CD14-positive monocyte (primary cell): ENCODE measurements at regions not wholly inside any gene's neighbourhood (a gene's known extent, or its start where the extent isn't known, plus 50 kb on each side); places are given as distances from the start of the nearest gene placed in this dataset.
A peak's percentile ranks its signal among the peaks of the same experiment; 100 is the strongest.

Experiments used
- DNase-seq, 3 donors: peaks; one replicate each; pipeline ENCODE4 v3.0.0-alpha.2; 2011 to 2022
- H2AFZ ChIP-seq: 2 replicates; pipeline ENCODE4 v1.6.0; 2012; ENCODE audit warnings: mild to moderate bottlenecking, low read depth, low read length, inconsistent platforms; ENCODE audit not compliant: insufficient read depth, poor library complexity, severe bottlenecking
- H3K27ac ChIP-seq, 2 donors: 1 replicate in 1 of 2; 2 replicates in 1 of 2; pipeline ENCODE4 v1.5.1; 2012 to 2013; ENCODE audit warnings: low read length in 2 of 2, control low read depth in 1 of 2, inconsistent platforms in 1 of 2, low read depth in 1 of 2, mild to moderate bottlenecking in 1 of 2
- H3K27me3 ChIP-seq, 2 donors: one replicate each; pipeline versions ENCODE4 v1.6.0 to v1.6.1; 2011 to 2013; ENCODE audit warnings: low read length in 2 of 2; ENCODE audit not compliant: control insufficient read depth in 2 of 2, insufficient read depth in 2 of 2
- H3K36me3 ChIP-seq, 2 donors: replicated peaks in 1 of 2; 1 replicate in 1 of 2; 2 replicates in 1 of 2; pipeline versions ENCODE4 v1.5.1 to v1.6.1; 2012 to 2013; ENCODE audit warnings: low read length in 2 of 2, control low read depth in 1 of 2, inconsistent platforms in 1 of 2, mild to moderate bottlenecking in 1 of 2; ENCODE audit not compliant: insufficient read depth in 2 of 2, control insufficient read depth in 1 of 2
- H3K4me1 ChIP-seq, 2 donors: 1 replicate in 1 of 2; 2 replicates in 1 of 2; pipeline versions ENCODE4 v1.5.1 to v1.6.1; 2012 to 2013; ENCODE audit warnings: low read length in 2 of 2, control low read depth in 1 of 2, inconsistent platforms in 1 of 2, mild to moderate bottlenecking in 1 of 2, moderate library complexity in 1 of 2; ENCODE audit not compliant: insufficient read depth in 2 of 2, control insufficient read depth in 1 of 2
- H3K4me2 ChIP-seq: replicated peaks from 2 replicates; pipeline ENCODE3; 2012; ENCODE audit warnings: low read length, moderate library complexity, mild to moderate bottlenecking; ENCODE audit not compliant: poor library complexity, severe bottlenecking; ENCODE audit errors: extremely low read depth
- H3K4me3 ChIP-seq, 3 experiments: fragments of 200-600 bp in 1 of 3; sonication (generic) in 1 of 3; replicated peaks in 1 of 3; 1 replicate in 2 of 3; 2 replicates in 1 of 3; pipeline ENCODE4 v1.5.1; 2011 to 2013; ENCODE audit warnings: low read length in 3 of 3, mild to moderate bottlenecking in 3 of 3, control low read depth in 2 of 3, low read depth in 2 of 3, inconsistent platforms in 1 of 3, moderate library complexity in 1 of 3
- H3K79me2 ChIP-seq: 2 replicates; pipeline ENCODE4 v1.6.0; 2012; ENCODE audit warnings: mild to moderate bottlenecking, control low read depth, inconsistent platforms, low read length, moderate library complexity; ENCODE audit not compliant: insufficient read depth
- H3K9ac ChIP-seq: 2 replicates; pipeline ENCODE4 v1.6.0; 2017; ENCODE audit warnings: low read length, mild to moderate bottlenecking; ENCODE audit not compliant: insufficient read depth, poor library complexity, severe bottlenecking
- H3K9me3 ChIP-seq, 2 donors: replicated peaks in 1 of 2; 1 replicate in 1 of 2; 2 replicates in 1 of 2; pipeline versions ENCODE4 v1.5.1 to v1.6.1; 2012 to 2013; ENCODE audit warnings: low read length in 2 of 2, control low read depth in 1 of 2; ENCODE audit not compliant: control insufficient read depth in 1 of 2, insufficient read depth in 1 of 2
- H4K20me1 ChIP-seq: 2 replicates; pipeline ENCODE4 v1.6.0; 2012; ENCODE audit warnings: mild to moderate bottlenecking, low read length, control low read depth, moderate library complexity; ENCODE audit not compliant: insufficient read depth
- H3K27ac Mint-ChIP-seq, 7 donors: one replicate each; pipeline ENCODE4 v1.8.0; 2020; ENCODE audit warnings: mild to moderate bottlenecking in 7 of 7, mixed read lengths in 7 of 7, moderate library complexity in 6 of 7, inconsistent platforms in 2 of 7
- H3K27me3 Mint-ChIP-seq, 3 donors: one replicate each; pipeline ENCODE4 v1.8.0; 2021 to 2022; ENCODE audit warnings: low read depth in 3 of 3, mild to moderate bottlenecking in 3 of 3, mixed read lengths in 3 of 3, moderate library complexity in 3 of 3, inconsistent platforms in 1 of 3
- H3K36me3 Mint-ChIP-seq, 2 donors: one replicate each; pipeline ENCODE4 v1.8.0; 2020; ENCODE audit warnings: mixed read lengths in 2 of 2, inconsistent platforms in 1 of 2, mild to moderate bottlenecking in 1 of 2
- H3K4me1 Mint-ChIP-seq: one replicate; pipeline ENCODE4 v1.8.0; 2020; ENCODE audit warnings: mild to moderate bottlenecking, mixed read lengths
- H3K4me3 Mint-ChIP-seq, 2 donors: one replicate each; pipeline ENCODE4 v1.8.0; 2020; ENCODE audit warnings: mild to moderate bottlenecking in 2 of 2, mixed read lengths in 2 of 2, moderate library complexity in 1 of 2
- H3K9me3 Mint-ChIP-seq, 7 donors: one replicate each; pipeline ENCODE4 v1.8.0; 2020 to 2022; ENCODE audit warnings: mixed read lengths in 7 of 7, mild to moderate bottlenecking in 6 of 7, moderate library complexity in 6 of 7, inconsistent platforms in 2 of 7
- WGBS: methylation state at CpG from one replicate; pipeline ENCODE4 v1.1.5; 2013; ENCODE audit warnings: missing lambda C conversion rate; ENCODE audit not compliant: insufficient coverage; 5-methylcytosine and 5-hydroxymethylcytosine counted together
- intact Hi-C, 2 donors: fragments of 100-400 bp; cut with micrococcal nuclease; formaldehyde crosslinking; loops; one replicate each; pipeline versions ENCODE4 v1.15.0 to v1.15.1; 2023
- TF ChIP-seq, protein P1 (sequence below): fragments of 200-600 bp; IDR thresholded peaks from one replicate; pipeline ENCODE4 v1.8.0; 2022; ENCODE audit warnings: antibody characterized with exemption, mild to moderate bottlenecking

DNA sequence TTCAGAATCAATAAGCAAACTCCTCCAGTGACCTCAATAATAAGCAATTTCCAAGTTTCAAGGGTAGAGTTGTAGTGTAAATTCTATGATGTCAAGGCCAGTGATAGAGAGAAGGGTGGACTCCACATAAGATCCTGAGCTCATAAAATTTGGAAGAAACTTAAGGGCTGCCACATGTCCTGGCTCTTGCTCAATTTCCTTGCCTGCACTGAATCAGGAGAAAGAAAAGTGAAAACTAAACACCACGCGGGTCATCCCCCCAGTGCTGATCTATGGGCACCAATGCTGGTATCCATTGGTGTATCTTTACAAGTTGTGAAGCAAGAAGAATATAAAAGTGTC lies 392.0 kb upstream of the INTU start:
- H3K27ac ChIP-seq = no peak overlapping the region
- H3K27me3 ChIP-seq = no peaks in the 10 kb centered on the region
- Mint-ChIP-seq H3K27me3 (peaks cover 0 to 3% (median 0%) of the 10 kb centered on the region in 3 donors), H3K9me3 (peaks cover 0 to 14% (median 2%) of the 10 kb centered on the region in 7 donors), H3K36me3 (no peaks in the 10 kb centered on the region), H3K4me1 (no peaks in the 10 kb centered on the region), H3K4me3 (no peak overlapping the region), H3K27ac (peak overlapping the region in 1 of 7 donors; percentile 3)
- no peak overlapping the region for H2AFZ ChIP-seq
- TF ChIP-seq, protein P1, sequence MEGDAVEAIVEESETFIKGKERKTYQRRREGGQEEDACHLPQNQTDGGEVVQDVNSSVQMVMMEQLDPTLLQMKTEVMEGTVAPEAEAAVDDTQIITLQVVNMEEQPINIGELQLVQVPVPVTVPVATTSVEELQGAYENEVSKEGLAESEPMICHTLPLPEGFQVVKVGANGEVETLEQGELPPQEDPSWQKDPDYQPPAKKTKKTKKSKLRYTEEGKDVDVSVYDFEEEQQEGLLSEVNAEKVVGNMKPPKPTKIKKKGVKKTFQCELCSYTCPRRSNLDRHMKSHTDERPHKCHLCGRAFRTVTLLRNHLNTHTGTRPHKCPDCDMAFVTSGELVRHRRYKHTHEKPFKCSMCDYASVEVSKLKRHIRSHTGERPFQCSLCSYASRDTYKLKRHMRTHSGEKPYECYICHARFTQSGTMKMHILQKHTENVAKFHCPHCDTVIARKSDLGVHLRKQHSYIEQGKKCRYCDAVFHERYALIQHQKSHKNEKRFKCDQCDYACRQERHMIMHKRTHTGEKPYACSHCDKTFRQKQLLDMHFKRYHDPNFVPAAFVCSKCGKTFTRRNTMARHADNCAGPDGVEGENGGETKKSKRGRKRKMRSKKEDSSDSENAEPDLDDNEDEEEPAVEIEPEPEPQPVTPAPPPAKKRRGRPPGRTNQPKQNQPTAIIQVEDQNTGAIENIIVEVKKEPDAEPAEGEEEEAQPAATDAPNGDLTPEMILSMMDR = no peak
- no peaks in the 10 kb centered on the region for H3K79me2 ChIP-seq
- 100% methylated on average over 2 of the region's 2 CpGs for WGBS
- peaks cover 0 to 7% of the 10 kb centered on the region in 2 donors for H3K9me3 ChIP-seq
- H3K36me3 ChIP-seq = no peaks in the 10 kb centered on the region
- no peak for DNase-seq
- H3K9ac ChIP-seq = no peak overlapping the region
- intact Hi-C loops = no loop called here
- no peak overlapping the region for H3K4me3 ChIP-seq
- no peaks in the 10 kb centered on the region for H4K20me1 ChIP-seq
- H3K4me1 ChIP-seq = no peaks in the 10 kb centered on the region
- no peak overlapping the region for H3K4me2 ChIP-seq

DNA sequence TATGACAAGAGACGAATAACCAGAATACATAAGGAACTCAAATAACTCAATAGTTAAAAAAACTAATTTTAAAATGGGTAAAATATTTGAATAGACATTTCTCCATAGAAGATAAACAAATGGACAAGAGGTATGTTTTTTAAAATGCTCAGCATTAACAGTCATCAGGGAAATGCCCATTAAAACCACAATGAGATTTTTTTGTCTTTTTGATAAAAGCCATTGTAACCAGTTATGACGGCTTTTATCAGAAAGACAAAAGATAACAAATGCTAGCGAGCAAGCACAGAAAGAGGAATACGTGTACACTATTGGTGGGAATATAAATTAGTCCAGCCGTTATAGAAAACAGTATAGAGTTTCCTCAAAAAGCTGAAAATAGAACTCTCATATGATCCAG lies 388.2 kb upstream of the INTU start:
- TF ChIP-seq, protein P1 = no peak
- H3K9ac ChIP-seq = no peak overlapping the region
- H3K27me3 Mint-ChIP-seq = peaks cover 0 to 3% (median 0%) of the 10 kb centered on the region in 3 donors
- H3K36me3 ChIP-seq = no peaks in the 10 kb centered on the region
- H3K79me2 ChIP-seq = no peaks in the 10 kb centered on the region
- peaks cover 0 to 7% (median 3%) of the 10 kb centered on the region in 7 donors for H3K9me3 Mint-ChIP-seq
- H3K4me1 ChIP-seq = no peaks in the 10 kb centered on the region
- no peak overlapping the region for H3K27ac Mint-ChIP-seq
- no peak overlapping the region for H3K4me3 Mint-ChIP-seq
- intact Hi-C loops = no loop called here
- no peaks in the 10 kb centered on the region for H3K4me1 Mint-ChIP-seq
- no peaks in the 10 kb centered on the region for H4K20me1 ChIP-seq
- H3K27ac ChIP-seq = no peak overlapping the region
- H3K36me3 Mint-ChIP-seq = no peaks in the 10 kb centered on the region
- no peak overlapping the region for H2AFZ ChIP-seq
- WGBS = no CpG with 5 or more reads among the region's 5 CpGs
- peaks cover 0 to 5% of the 10 kb centered on the region in 2 donors for H3K9me3 ChIP-seq
- no peaks in the 10 kb centered on the region for H3K27me3 ChIP-seq
- DNase-seq = no peak
- H3K4me3 ChIP-seq = no peak overlapping the region
- H3K4me2 ChIP-seq = no peak overlapping the region
